ENCODE measurements at regions not wholly inside any gene's neighbourhood (a gene's known extent, or its start where the extent isn't known, plus 50 kb on each side); places are given as distances from the start of the nearest gene placed in this dataset.
"Not testable (repeated sequence)": the region's sequence is repeated elsewhere in the genome, so short reads cannot be mapped to it uniquely, and the experiment has no call there.

DNA sequence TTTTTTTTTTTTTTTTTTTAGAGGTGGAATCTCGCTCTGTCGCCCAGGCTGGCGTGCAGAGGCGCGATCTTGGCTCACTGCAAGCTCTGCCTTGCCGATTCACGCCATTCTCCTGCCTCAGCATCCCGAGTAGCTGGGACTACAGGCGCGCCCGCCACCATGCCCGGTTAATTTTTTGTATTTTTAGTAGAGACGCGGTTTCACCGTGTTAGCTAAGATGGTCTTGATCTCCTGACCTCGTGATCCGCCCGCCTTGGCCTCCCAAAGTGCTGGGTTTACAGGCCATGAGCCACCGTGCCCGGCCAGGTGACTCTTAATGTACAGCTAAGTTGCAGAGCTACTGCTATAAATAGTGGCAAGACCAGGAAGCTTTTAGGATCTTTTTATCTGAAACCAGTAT is 434.9 kb upstream of the MEF2C start:
- H3K9me1 ChIP-seq (ENCODE audit: insufficient read depth, low read length); H3K36me3 ChIP-seq (ENCODE audit: control insufficient read depth, insufficient read depth, low read length); H2AK5ac ChIP-seq (ENCODE audit: low read depth, low read length); CTCF ChIA-PET; H3K14ac ChIP-seq (replicated peaks; ENCODE audit: low read depth, low read length); H3K56ac ChIP-seq (ENCODE audit: extremely low read depth, insufficient read depth, low read length); intact Hi-C loops (cut with micrococcal nuclease); H2BK5ac ChIP-seq (ENCODE audit: low read depth, low read length, poor library complexity, severe bottlenecking); H3K9me3 ChIP-seq (ENCODE audit: control insufficient read depth, insufficient read depth, low read length); DNase-seq; dilution Hi-C loops (cut with HindIII; ENCODE audit: low sequenced_read_pairs, unreplicated experiment); H4K20me1 ChIP-seq (ENCODE audit: insufficient read depth, low read length); H3K4ac ChIP-seq (ENCODE audit: low read depth, low read length); ATAC-seq (ENCODE audit: low read depth); H4K5ac ChIP-seq (ENCODE audit: low read depth, low read length); H2AFZ ChIP-seq (replicated peaks; ENCODE audit: low read length, poor library complexity); H2BK20ac ChIP-seq (ENCODE audit: low read depth, low read length); H3K79me1 ChIP-seq (ENCODE audit: low read depth in 1 of 2, low read length in 2 of 2); H4K91ac ChIP-seq (ENCODE audit: insufficient read depth, low read depth, low read length); H2AK9ac ChIP-seq (replicated peaks; ENCODE audit: low read depth, low read length, poor library complexity); BruUV-seq (replicated peaks); POLR2A ChIA-PET (ENCODE audit: unreplicated experiment); H3K27me3 ChIP-seq (ENCODE audit: control insufficient read depth, insufficient read depth, low read length); H3K4me2 ChIP-seq (ENCODE audit: low read depth, low read length); in situ Hi-C loops (cut with MboI; ENCODE audit: low sequenced_read_pairs); H4K8ac ChIP-seq (ENCODE audit: low read depth in 2 of 2, low read length in 2 of 2); H3K9ac ChIP-seq (ENCODE audit: low read depth, low read length); H3K4me3 ChIP-seq (ENCODE audit: insufficient read depth, low read depth, low read length); H2BK120ac ChIP-seq (ENCODE audit: low read depth, low read length); H3K18ac ChIP-seq (ENCODE audit: low read depth, low read length); H3K4me1 ChIP-seq (ENCODE audit: control insufficient read depth, insufficient read depth, low read length); H2BK15ac ChIP-seq (ENCODE audit: low read depth, low read length); H3K27ac ChIP-seq (ENCODE audit: insufficient read depth, low read length); H3K23ac ChIP-seq (ENCODE audit: low read depth, low read length): not testable (repeated sequence)
- 100% methylated on average over 2 of the region's 20 CpGs; no CpG with 5 or more reads in 1 of the 2 experiments for WGBS, 2 experiments (ENCODE audit: extremely low coverage in 2 of 2, insufficient read length in 1 of 2)
